Liver (tissue), 8 donors: ENCODE measurements at regions not wholly inside any gene's neighbourhood (a gene's known extent, or its start where the extent isn't known, plus 50 kb on each side); places are given as distances from the start of the nearest gene placed in this dataset.

Experiments used
- DNase-seq: peaks from one replicate; pipeline ENCODE4 v3.0.0-alpha.2; 2017; ENCODE audit warnings: low spot score
- H3K27ac ChIP-seq, 2 donors: one replicate each; pipeline ENCODE4 v1.7.0; 2013; ENCODE audit warnings: inconsistent platforms in 2 of 2, low read length in 2 of 2, control low read depth in 1 of 2, low read depth in 1 of 2, mild to moderate bottlenecking in 1 of 2
- H3K27me3 ChIP-seq, 4 donors: one replicate each; pipeline versions ENCODE4 v1.6.1 to v1.7.0; 2013; ENCODE audit warnings: low read length in 3 of 4, inconsistent platforms in 1 of 4, mild to moderate bottlenecking in 1 of 4, moderate library complexity in 1 of 4; ENCODE audit not compliant: control insufficient read depth in 4 of 4, insufficient read depth in 4 of 4
- H3K36me3 ChIP-seq, 4 donors: one replicate each; pipeline versions ENCODE4 v1.6.1 to v1.7.0; 2013; ENCODE audit warnings: low read length in 3 of 4, mild to moderate bottlenecking in 3 of 4, low read depth in 1 of 4, moderate library complexity in 1 of 4; ENCODE audit not compliant: control insufficient read depth in 4 of 4, insufficient read depth in 3 of 4
- H3K4me1 ChIP-seq, 4 donors: one replicate each; pipeline versions ENCODE4 v1.6.1 to v1.7.0; 2013; ENCODE audit warnings: low read length in 3 of 4, mild to moderate bottlenecking in 3 of 4, moderate library complexity in 1 of 4; ENCODE audit not compliant: control insufficient read depth in 4 of 4, insufficient read depth in 4 of 4
- H3K4me3 ChIP-seq, 3 donors: one replicate each; pipeline versions ENCODE4 v1.6.1 to v1.7.0; 2013; ENCODE audit warnings: low read length in 3 of 3, control low read depth in 1 of 3, low read depth in 1 of 3, mild to moderate bottlenecking in 1 of 3
- H3K9ac ChIP-seq, 2 donors: one replicate each; pipeline ENCODE4 v1.7.0; 2013; ENCODE audit warnings: low read length in 2 of 2, mild to moderate bottlenecking in 2 of 2, moderate library complexity in 2 of 2, control low read depth in 1 of 2, low read depth in 1 of 2
- H3K9me3 ChIP-seq, 4 donors: one replicate each; pipeline versions ENCODE4 v1.6.1 to v1.7.0; 2013; ENCODE audit warnings: low read length in 3 of 4; ENCODE audit not compliant: control insufficient read depth in 4 of 4
- ATF3 ChIP-seq: IDR thresholded peaks from 2 replicates; pipeline ENCODE4 v1.6.1; 2016; ENCODE audit warnings: antibody characterized with exemption
- CTCF ChIP-seq: fragments of 150-350 bp; IDR thresholded peaks from 2 replicates; pipeline ENCODE4 v1.5.1; 2017; ENCODE audit warnings: improper control_type of control experiment, low read depth, low read length; ENCODE audit not compliant: missing input control
- EGR1 ChIP-seq, 2 donors: IDR thresholded peaks; 2 replicates each; pipeline ENCODE4 v1.6.1; 2016 to 2018; ENCODE audit warnings: antibody characterized with exemption in 2 of 2, low read depth in 2 of 2
- FOXA1 ChIP-seq: IDR thresholded peaks from 2 replicates; pipeline ENCODE4 v1.6.1; 2016; ENCODE audit warnings: antibody characterized with exemption
- FOXA2 ChIP-seq: IDR thresholded peaks from 2 replicates; pipeline ENCODE4 v1.6.1; 2016; ENCODE audit warnings: antibody characterized with exemption
- GABPA ChIP-seq, 2 donors: IDR thresholded peaks in 1 of 2; conservative IDR thresholded peaks in 1 of 2; 2 replicates each; pipeline ENCODE4 v1.6.1; 2016; ENCODE audit warnings: antibody characterized with exemption in 2 of 2, mild to moderate bottlenecking in 1 of 2, moderate library complexity in 1 of 2
- HNF4A ChIP-seq, 2 donors: conservative IDR thresholded peaks; 2 replicates each; pipeline ENCODE4 v1.6.1; 2016; ENCODE audit warnings: antibody characterized with exemption in 2 of 2, mild to moderate bottlenecking in 2 of 2
- HNF4G ChIP-seq: IDR thresholded peaks from 2 replicates; pipeline ENCODE4 v1.6.1; 2016; ENCODE audit warnings: antibody characterized with exemption
- JUND ChIP-seq, 2 donors: IDR thresholded peaks; 2 replicates each; pipeline ENCODE4 v1.6.1; 2016; ENCODE audit warnings: antibody characterized with exemption in 2 of 2
- MAX ChIP-seq: IDR thresholded peaks from 2 replicates; pipeline ENCODE4 v1.6.1; 2016; ENCODE audit warnings: antibody characterized with exemption
- NR2F2 ChIP-seq: IDR thresholded peaks from 2 replicates; pipeline ENCODE4 v1.6.1; 2016; ENCODE audit warnings: antibody characterized with exemption
- RAD21 ChIP-seq, 2 donors: IDR thresholded peaks; 2 replicates each; pipeline ENCODE4 v1.6.1; 2016; ENCODE audit warnings: antibody characterized with exemption in 2 of 2, mild to moderate bottlenecking in 2 of 2
- REST ChIP-seq: IDR thresholded peaks from 2 replicates; pipeline ENCODE4 v1.6.1; 2016; ENCODE audit warnings: antibody characterized with exemption, mild to moderate bottlenecking
- RXRA ChIP-seq, 2 donors: IDR thresholded peaks; 2 replicates each; pipeline ENCODE4 v1.6.1; 2017 to 2018; ENCODE audit warnings: antibody characterized with exemption in 2 of 2, mild to moderate bottlenecking in 1 of 2
- SP1 ChIP-seq: IDR thresholded peaks from 2 replicates; pipeline ENCODE4 v1.6.1; 2018; ENCODE audit warnings: antibody characterized with exemption, mild to moderate bottlenecking
- TAF1 ChIP-seq: conservative IDR thresholded peaks from 2 replicates; pipeline ENCODE4 v1.6.1; 2016; ENCODE audit warnings: antibody characterized with exemption, mild to moderate bottlenecking
- YY1 ChIP-seq: IDR thresholded peaks from 2 replicates; pipeline ENCODE4 v1.6.1; 2016; ENCODE audit warnings: antibody characterized with exemption, mild to moderate bottlenecking
- ZBTB33 ChIP-seq: IDR thresholded peaks from 2 replicates; pipeline ENCODE4 v1.6.1; 2016; ENCODE audit warnings: antibody characterized with exemption
- WGBS: extraction: QIAGEN DNeasy Blood & Tissue Kit; methylation state at CpG from one replicate; pipeline ENCODE4 v1.1.7; 2013; 5-methylcytosine and 5-hydroxymethylcytosine counted together
- donor health status: healthy.
- donor health status: healthy.
- donor health status: healthy.
- donor health status: healthy.
- donor health status: healthy.

GRCh38 chr5:29994519-29994918, 1199.0 kb upstream of the CDH6 start:
- TF ChIP-seq RXRA (IDR thresholded peaks at IDR 0.05): no peak
- TF ChIP-seq CTCF: no peak
- no peak for TF ChIP-seq FOXA2
- TF ChIP-seq MAX: no peak
- TF ChIP-seq GABPA (IDR thresholded peaks at IDR 0.05 in 1 of 2, conservative IDR thresholded peaks at IDR 0.05 in 1 of 2): no peak
- H3K9me3 ChIP-seq: no peaks in the 10 kb centered on the region
- H3K4me1 ChIP-seq: no peaks in the 10 kb centered on the region
- DNase-seq: no peak
- WGBS: 42% methylated on average over 3 of the region's 3 CpGs
- H3K36me3 ChIP-seq: no peaks in the 10 kb centered on the region
- no peak overlapping the region for H3K27ac ChIP-seq
- no peak overlapping the region for H3K9ac ChIP-seq
- no peaks in the 10 kb centered on the region for H3K27me3 ChIP-seq
- H3K4me3 ChIP-seq: no peak overlapping the region

- 73% methylated on average over 3 of the region's 3 CpGs for WGBS
- TF ChIP-seq HNF4A (conservative IDR thresholded peaks at IDR 0.05): no peak
- no peak for TF ChIP-seq FOXA1
- no peak for TF ChIP-seq TAF1
- no peak for TF ChIP-seq CTCF
- no peak for TF ChIP-seq GABPA (IDR thresholded peaks at IDR 0.05 in 1 of 2, conservative IDR thresholded peaks at IDR 0.05 in 1 of 2)
- TF ChIP-seq RAD21 (IDR thresholded peaks at IDR 0.05): no peak
- TF ChIP-seq RXRA (IDR thresholded peaks at IDR 0.05): no peak
- TF ChIP-seq JUND (IDR thresholded peaks at IDR 0.05): no peak
- TF ChIP-seq YY1: no peak
- TF ChIP-seq EGR1 (IDR thresholded peaks at IDR 0.05; ENCODE audit: low read depth in 2 of 2): no peak
- TF ChIP-seq SP1: no peak
- TF ChIP-seq REST: no peak
- TF ChIP-seq FOXA2: no peak
- no peak for TF ChIP-seq ATF3
- no peak for TF ChIP-seq MAX
- no peak for TF ChIP-seq ZBTB33
- no peak for TF ChIP-seq NR2F2
- TF ChIP-seq HNF4G: no peak
- no peak overlapping the region for H3K9ac ChIP-seq
- H3K4me3 ChIP-seq: no peak overlapping the region
- H3K4me1 ChIP-seq: no peaks in the 10 kb centered on the region
- no peaks in the 10 kb centered on the region for H3K27me3 ChIP-seq
- H3K9me3 ChIP-seq: no peaks in the 10 kb centered on the region
- no peak overlapping the region for H3K27ac ChIP-seq
- DNase-seq: no peak
- H3K36me3 ChIP-seq: no peaks in the 10 kb centered on the region
Measured at GRCh38 chr5:29993286-29993685, 1200.2 kb upstream of the CDH6 start.
